SK-N-SH (cell line): ENCODE measurements at regions not wholly inside any gene's neighbourhood (a gene's known extent, or its start where the extent isn't known, plus 50 kb on each side); places are given as distances from the start of the nearest gene placed in this dataset.

ENCODE experiments used
- POLR2AphosphoS5 ChIP-seq: IDR thresholded peaks from 2 replicates; pipeline ENCODE4 v1.6.1; 2012; ENCODE audit warnings: low read depth, low read length
- RCOR1 ChIP-seq: fragments of 150-350 bp; IDR thresholded peaks from 2 replicates; pipeline ENCODE4 v1.6.1; 2017; ENCODE audit warnings: antibody characterized with exemption, low read length
- TAF1 ChIP-seq: IDR thresholded peaks from 2 replicates; pipeline ENCODE4 v1.6.1; 2012; ENCODE audit warnings: low read depth, mild to moderate bottlenecking, low read length, moderate library complexity, borderline replicate concordance

DNA sequence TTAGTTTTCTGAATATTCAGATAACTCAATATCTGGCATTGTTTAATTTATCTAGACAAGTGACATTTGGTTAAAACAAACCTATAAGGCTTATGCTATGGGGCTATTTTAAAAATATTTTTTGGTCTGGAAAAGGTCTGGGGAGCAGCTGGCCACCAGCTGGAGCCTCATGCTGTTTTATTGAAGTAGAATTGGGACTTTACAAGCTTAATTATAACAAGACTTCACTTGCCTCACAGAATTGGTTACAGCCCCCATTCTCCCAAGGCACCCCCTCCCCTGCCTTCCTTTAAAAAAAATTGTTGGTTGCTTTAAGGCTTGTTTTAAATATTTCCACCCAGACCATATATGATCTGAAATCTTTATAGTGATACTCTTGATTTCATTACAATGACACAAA is 453.9 kb downstream of the ADAMTS20 start:
- no peak for TF ChIP-seq TAF1
- TF ChIP-seq RCOR1 = no peak; the same call in 1 of the 2 replicates
- no peak for TF ChIP-seq POLR2AphosphoS5
